IMR-90 (cell line): ENCODE measurements at regions not wholly inside any gene's neighbourhood (a gene's known extent, or its start where the extent isn't known, plus 50 kb on each side); places are given as distances from the start of the nearest gene placed in this dataset.

Experiments
- ATAC-seq: fragments of 200-7000 bp; cut with Tn5 transposase; 2 replicates; pipeline ENCODE4 v1.9.1; 2020; ENCODE audit warnings: low read depth, mild to moderate bottlenecking, moderate library complexity
- BruUV-seq: library from RNA; stranded (reverse); fragments of 400-500 nt; replicated peaks from 2 replicates; lab custom pipeline; 2021; lab: Mats Ljungman, UMichigan
- CTCF ChIA-PET: fragments of 300-600 bp; formaldehyde crosslinking; extraction: SDS; loops from one replicate; lab custom pipeline; 2021; ENCODE audit warnings: antibody characterized with exemption; lab: Yijun Ruan, JAX
- POLR2A ChIA-PET: fragments of 300-600 bp; sonication (Branson Sonifier 250); formaldehyde crosslinking; loops from one replicate; lab custom pipeline; 2022; ENCODE audit warnings: antibody characterized with exemption; ENCODE audit not compliant: unreplicated experiment; lab: Charles Lee
- DNase-seq: peaks from one replicate; pipeline ENCODE4 v3.0.0; 2013
- H2AFZ ChIP-seq: replicated peaks from 2 replicates; pipeline ENCODE3; 2013; ENCODE audit warnings: low read length, mild to moderate bottlenecking; ENCODE audit not compliant: poor library complexity
- H2AK5ac ChIP-seq: 2 replicates; pipeline ENCODE4 v1.6.1; 2013; ENCODE audit warnings: low read depth, low read length, inconsistent platforms
- H2AK9ac ChIP-seq: replicated peaks from 2 replicates; pipeline ENCODE3; 2013; ENCODE audit warnings: mild to moderate bottlenecking, low read depth, low read length, moderate library complexity; ENCODE audit not compliant: poor library complexity
- H2BK120ac ChIP-seq: 2 replicates; pipeline ENCODE4 v1.6.1; 2013; ENCODE audit warnings: low read depth, low read length, inconsistent platforms
- H2BK15ac ChIP-seq: 3 replicates; pipeline ENCODE4 v1.6.1; 2013; ENCODE audit warnings: low read depth, low read length, inconsistent platforms
- H2BK20ac ChIP-seq: 2 replicates; pipeline ENCODE4 v1.6.1; 2013; ENCODE audit warnings: low read depth, mild to moderate bottlenecking, inconsistent platforms, low read length, moderate library complexity
- H2BK5ac ChIP-seq: 2 replicates; pipeline ENCODE4 v1.6.1; 2013; ENCODE audit warnings: mild to moderate bottlenecking, low read depth, low read length, inconsistent platforms; ENCODE audit not compliant: poor library complexity, severe bottlenecking
- H3K14ac ChIP-seq: replicated peaks from 2 replicates; pipeline ENCODE4 v1.6.1; 2013; ENCODE audit warnings: low read depth, low read length, inconsistent platforms
- H3K18ac ChIP-seq: 2 replicates; pipeline ENCODE4 v1.6.1; 2013; ENCODE audit warnings: low read depth, low read length, control low read depth
- H3K23ac ChIP-seq: 2 replicates; pipeline ENCODE4 v1.6.1; 2013; ENCODE audit warnings: low read depth, low read length, inconsistent platforms
- H3K27ac ChIP-seq: 2 replicates; pipeline ENCODE4 v1.5.1; 2013; ENCODE audit warnings: mild to moderate bottlenecking, control low read depth, low read length; ENCODE audit not compliant: insufficient read depth
- H3K27me3 ChIP-seq: 2 replicates; pipeline ENCODE4 v1.6.1; 2013; ENCODE audit warnings: low read length; ENCODE audit not compliant: control insufficient read depth, insufficient read depth
- H3K36me3 ChIP-seq: 2 replicates; pipeline ENCODE4 v1.6.1; 2013; ENCODE audit warnings: low read length, mixed read lengths; ENCODE audit not compliant: control insufficient read depth, insufficient read depth
- H3K4ac ChIP-seq: 2 replicates; pipeline ENCODE4 v1.6.1; 2013; ENCODE audit warnings: low read depth, low read length, inconsistent platforms
- H3K4me1 ChIP-seq: 2 replicates; pipeline ENCODE4 v1.6.1; 2013; ENCODE audit warnings: low read length, mixed read lengths; ENCODE audit not compliant: control insufficient read depth, insufficient read depth
- H3K4me2 ChIP-seq: 2 replicates; pipeline ENCODE4 v1.6.1; 2013; ENCODE audit warnings: low read depth, mild to moderate bottlenecking, control low read depth, low read length, moderate library complexity
- H3K4me3 ChIP-seq: 2 replicates; pipeline ENCODE4 v1.5.1; 2013; ENCODE audit warnings: low read depth, mild to moderate bottlenecking, control low read depth, low read length, moderate library complexity; ENCODE audit not compliant: insufficient read depth
- H3K56ac ChIP-seq: 2 replicates; pipeline ENCODE4 v1.6.1; 2013; ENCODE audit warnings: low read length, inconsistent platforms; ENCODE audit not compliant: insufficient read depth; ENCODE audit errors: extremely low read depth
- H3K79me1 ChIP-seq, 2 experiments: 2 replicates each; pipeline ENCODE4 v1.6.1; 2013; ENCODE audit warnings: low read length in 2 of 2, inconsistent platforms in 1 of 2, low read depth in 1 of 2
- H3K9ac ChIP-seq: 2 replicates; pipeline ENCODE4 v1.6.1; 2013; ENCODE audit warnings: low read depth, low read length, control low read depth
- H3K9me1 ChIP-seq: 2 replicates; pipeline ENCODE4 v1.6.1; 2013; ENCODE audit warnings: low read length, inconsistent platforms; ENCODE audit not compliant: insufficient read depth
- H3K9me3 ChIP-seq: 2 replicates; pipeline ENCODE4 v1.6.1; 2013; ENCODE audit warnings: low read length; ENCODE audit not compliant: control insufficient read depth, insufficient read depth
- H4K20me1 ChIP-seq: 2 replicates; pipeline ENCODE4 v1.6.1; 2013; ENCODE audit warnings: low read length, inconsistent platforms; ENCODE audit not compliant: insufficient read depth
- H4K5ac ChIP-seq: 2 replicates; pipeline ENCODE4 v1.6.1; 2013; ENCODE audit warnings: mild to moderate bottlenecking, low read depth, low read length, control low read depth
- H4K8ac ChIP-seq, 2 experiments: 2 replicates each; pipeline ENCODE4 v1.6.1; 2013; ENCODE audit warnings: low read depth in 2 of 2, low read length in 2 of 2, control low read depth in 1 of 2, inconsistent platforms in 1 of 2
- H4K91ac ChIP-seq: 2 replicates; pipeline ENCODE4 v1.6.1; 2013; ENCODE audit warnings: low read depth, low read length, inconsistent platforms; ENCODE audit not compliant: insufficient read depth
- FOS ChIP-seq: fragments of 150-350 bp; IDR thresholded peaks from 2 replicates; pipeline ENCODE4 v1.6.1; 2016; ENCODE audit warnings: low read depth, low read length
- MXI1 ChIP-seq: IDR thresholded peaks from 2 replicates; pipeline ENCODE4 v1.6.1; 2012; ENCODE audit warnings: low read depth, mild to moderate bottlenecking, low read length, moderate library complexity, borderline replicate concordance
- WGBS, 2 experiments: methylation state at CpG; one replicate each; pipeline versions ENCODE4 v1.1.5 to v1.1.7; 2013; ENCODE audit warnings: missing lambda C conversion rate in 2 of 2; ENCODE audit not compliant: insufficient read length in 1 of 2; ENCODE audit errors: extremely low coverage in 2 of 2; 5-methylcytosine and 5-hydroxymethylcytosine counted together
- dilution Hi-C: fragments of 300-500 bp; cut with HindIII; formaldehyde crosslinking; loops from one replicate; pipeline ENCODE4 v1.14.3; 2018; ENCODE audit warnings: low sequenced_read_pairs; ENCODE audit not compliant: unreplicated experiment
- in situ Hi-C: fragments of 300-500 bp; cut with MboI; formaldehyde crosslinking; loops from 3 replicates; pipeline ENCODE4 v1.14.3; 2019; ENCODE audit warnings: low sequenced_read_pairs, inconsistent platforms, mixed read lengths
- intact Hi-C: fragments of 100-400 bp; cut with micrococcal nuclease; formaldehyde crosslinking; loops from 2 replicates; pipeline ENCODE4 v1.10.0; 2022

DNA sequence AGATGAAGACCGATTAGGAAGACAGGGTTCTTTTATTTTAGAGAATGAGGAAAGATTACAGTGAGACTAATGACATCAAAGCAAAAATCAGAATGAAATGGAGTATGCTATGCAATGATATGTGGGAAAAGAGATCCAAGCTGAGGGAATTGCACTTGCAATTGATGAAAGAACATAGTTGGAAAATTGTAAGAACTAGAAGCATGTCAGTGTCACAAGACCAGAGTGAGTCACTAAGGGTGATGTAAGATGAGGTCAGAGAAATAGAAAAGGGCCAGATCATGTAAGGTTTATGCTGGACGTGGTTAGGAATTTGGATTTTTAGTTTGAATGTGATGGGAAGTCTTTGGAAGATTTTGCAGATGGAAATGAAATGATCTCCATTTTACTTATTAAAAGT is 1937.3 kb downstream of the OLFM4 start:
- 100% methylated on average over 1 of the region's 2 CpGs; no CpG with 5 or more reads in 1 of the 2 experiments for WGBS, 2 experiments
- H2BK120ac ChIP-seq: no peak overlapping the region
- no peaks in the 10 kb centered on the region for H3K79me1 ChIP-seq
- H3K18ac ChIP-seq: no peak overlapping the region
- no peaks in the 10 kb centered on the region for H3K4me1 ChIP-seq
- in situ Hi-C loops: no loop called here
- dilution Hi-C loops: no loop called here
- ATAC-seq (no peak), DNase-seq (no peak)
- no peak overlapping the region for H3K23ac ChIP-seq
- BruUV-seq: no TSS peak
- no peaks in the 10 kb centered on the region for H3K9me1 ChIP-seq
- ChIA-PET POLR2A (no interaction called here), CTCF (no interaction called here)
- H3K9me3 ChIP-seq: peaks cover 8% of the 10 kb centered on the region
- H3K36me3 ChIP-seq: no peaks in the 10 kb centered on the region
- no peak overlapping the region for H3K4me2 ChIP-seq
- no peak overlapping the region for H4K5ac ChIP-seq
- no peak overlapping the region for H3K9ac ChIP-seq
- H2AFZ ChIP-seq: no peak overlapping the region
- intact Hi-C loops: no loop called here
- H3K14ac ChIP-seq: no peak overlapping the region
- no peak overlapping the region for H2BK5ac ChIP-seq
- no peak overlapping the region for H3K4ac ChIP-seq
- H4K91ac ChIP-seq: no peak overlapping the region
- H2AK5ac ChIP-seq: no peak overlapping the region
- H3K27ac ChIP-seq: no peak overlapping the region
- H4K20me1 ChIP-seq: no peaks in the 10 kb centered on the region
- H3K27me3 ChIP-seq: no peaks in the 10 kb centered on the region
- H4K8ac ChIP-seq: no peak overlapping the region
- no peak overlapping the region for H3K4me3 ChIP-seq
- TF ChIP-seq FOS (no peak), MXI1 (no peak)
- H2BK20ac ChIP-seq: no peak overlapping the region
- H2AK9ac ChIP-seq: no peak overlapping the region
- no peak overlapping the region for H3K56ac ChIP-seq
- no peak overlapping the region for H2BK15ac ChIP-seq
